ENCODE measurements at regions not wholly inside any gene's neighbourhood (a gene's known extent, or its start where the extent isn't known, plus 50 kb on each side); places are given as distances from the start of the nearest gene placed in this dataset.
A peak's percentile ranks its signal among the peaks of the same experiment; 100 is the strongest.
"Not testable (repeated sequence)": the region's sequence is repeated elsewhere in the genome, so short reads cannot be mapped to it uniquely, and the experiment has no call there.

DNA sequence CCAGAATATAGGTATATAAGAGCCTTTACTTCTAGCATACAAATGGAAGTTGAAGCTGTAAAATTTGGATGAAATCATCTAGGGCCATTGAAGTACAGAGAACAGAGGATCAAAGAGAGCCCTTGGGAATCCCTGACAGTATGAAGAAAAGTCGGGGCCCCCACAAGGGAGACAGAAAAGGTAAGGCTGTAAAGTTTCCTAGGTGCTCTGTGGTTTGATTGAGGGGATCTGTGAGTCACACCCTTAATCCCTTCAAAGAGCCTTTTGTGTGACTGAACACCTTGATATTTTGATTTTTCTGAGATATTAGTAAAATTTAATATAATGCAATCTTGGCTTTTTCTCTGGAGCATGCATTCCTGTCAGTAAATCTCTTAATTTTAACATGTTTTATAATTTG is 961.7 kb upstream of the TMEFF2 start:
- Histone ChIP-seq H3K27ac (ENCODE audit: poor library complexity, severe bottlenecking) (no peak overlapping the region), H3K27me3 (ENCODE audit: insufficient read depth, poor library complexity, severe bottlenecking) (no peaks in the 10 kb centered on the region), H3K36me3 (ENCODE audit: low read depth) (no peaks in the 10 kb centered on the region), H3K4me3 (ENCODE audit: severe bottlenecking) (no peak overlapping the region), H3K4me1 (ENCODE audit: insufficient read depth, poor library complexity, severe bottlenecking) (peaks cover 8% of the 10 kb centered on the region), H3K9me3 (ENCODE audit: severe bottlenecking) (no peaks in the 10 kb centered on the region)
- ATAC-seq (ENCODE audit: low read depth) (no peak), DNase-seq (ENCODE audit: low spot score) (no peak)
- TF ChIP-seq, protein P1, sequence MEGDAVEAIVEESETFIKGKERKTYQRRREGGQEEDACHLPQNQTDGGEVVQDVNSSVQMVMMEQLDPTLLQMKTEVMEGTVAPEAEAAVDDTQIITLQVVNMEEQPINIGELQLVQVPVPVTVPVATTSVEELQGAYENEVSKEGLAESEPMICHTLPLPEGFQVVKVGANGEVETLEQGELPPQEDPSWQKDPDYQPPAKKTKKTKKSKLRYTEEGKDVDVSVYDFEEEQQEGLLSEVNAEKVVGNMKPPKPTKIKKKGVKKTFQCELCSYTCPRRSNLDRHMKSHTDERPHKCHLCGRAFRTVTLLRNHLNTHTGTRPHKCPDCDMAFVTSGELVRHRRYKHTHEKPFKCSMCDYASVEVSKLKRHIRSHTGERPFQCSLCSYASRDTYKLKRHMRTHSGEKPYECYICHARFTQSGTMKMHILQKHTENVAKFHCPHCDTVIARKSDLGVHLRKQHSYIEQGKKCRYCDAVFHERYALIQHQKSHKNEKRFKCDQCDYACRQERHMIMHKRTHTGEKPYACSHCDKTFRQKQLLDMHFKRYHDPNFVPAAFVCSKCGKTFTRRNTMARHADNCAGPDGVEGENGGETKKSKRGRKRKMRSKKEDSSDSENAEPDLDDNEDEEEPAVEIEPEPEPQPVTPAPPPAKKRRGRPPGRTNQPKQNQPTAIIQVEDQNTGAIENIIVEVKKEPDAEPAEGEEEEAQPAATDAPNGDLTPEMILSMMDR (IDR thresholded peaks at IDR 0.05; ENCODE audit: poor library complexity, severe bottlenecking), result no peak

DNA sequence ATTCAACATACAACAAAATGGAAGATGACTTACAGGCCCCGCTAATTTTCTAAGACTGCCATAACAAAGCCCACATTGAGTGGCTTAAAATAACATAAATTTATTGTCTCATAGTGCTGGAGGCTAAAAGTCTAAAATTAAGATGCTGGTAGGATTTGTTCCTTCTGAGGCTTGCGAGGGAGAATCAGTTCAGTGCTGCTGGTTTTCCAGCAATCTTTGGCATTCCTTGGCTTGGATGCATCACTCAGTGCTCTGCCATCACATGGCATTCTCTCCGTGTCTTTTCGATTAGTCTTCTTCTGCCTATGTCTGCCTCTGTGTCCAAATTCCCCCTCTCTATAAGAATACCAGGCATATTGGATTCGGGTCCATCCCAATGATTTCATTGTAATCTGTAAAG is 959.3 kb upstream of the TMEFF2 start:
- Histone ChIP-seq H3K4me1 (ENCODE audit: insufficient read depth, poor library complexity, severe bottlenecking) (peaks cover 8% of the 10 kb centered on the region), H3K27ac (ENCODE audit: poor library complexity, severe bottlenecking) (no peak overlapping the region), H3K4me3 (ENCODE audit: severe bottlenecking) (no peak overlapping the region), H3K27me3 (ENCODE audit: insufficient read depth, poor library complexity, severe bottlenecking) (no peaks in the 10 kb centered on the region), H3K36me3 (ENCODE audit: low read depth) (no peaks in the 10 kb centered on the region), H3K9me3 (ENCODE audit: severe bottlenecking) (no peaks in the 10 kb centered on the region)
- no peak for ATAC-seq (ENCODE audit: low read depth)
- DNase-seq (ENCODE audit: low spot score), result no peak
- TF ChIP-seq, protein P1 (IDR thresholded peaks at IDR 0.05; ENCODE audit: poor library complexity, severe bottlenecking), result no peak

DNA sequence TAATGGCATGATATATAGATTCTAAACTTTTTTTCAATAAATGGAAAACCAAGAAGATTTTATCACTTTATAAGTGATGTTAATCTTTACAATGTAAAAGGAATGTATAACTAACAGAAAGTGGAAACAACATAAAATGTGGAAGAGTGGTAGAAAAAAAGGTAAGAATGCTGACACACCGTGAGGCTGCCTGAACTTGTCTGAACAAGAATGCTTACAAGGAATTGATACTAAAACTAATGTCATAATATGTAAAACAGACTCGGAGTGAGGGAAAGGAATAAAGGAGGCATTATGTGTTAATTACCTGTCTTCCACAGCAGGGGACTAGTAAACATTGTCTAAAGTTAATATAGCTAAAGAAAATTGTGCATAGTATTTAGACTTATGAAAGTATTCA is 958.8 kb upstream of the TMEFF2 start:
- DNase-seq (ENCODE audit: low spot score), result no peak
- Histone ChIP-seq H3K9me3 (ENCODE audit: severe bottlenecking) (no peaks in the 10 kb centered on the region), H3K4me1 (ENCODE audit: insufficient read depth, poor library complexity, severe bottlenecking) (peaks cover 8% of the 10 kb centered on the region), H3K27me3 (ENCODE audit: insufficient read depth, poor library complexity, severe bottlenecking) (no peaks in the 10 kb centered on the region), H3K4me3 (ENCODE audit: severe bottlenecking) (no peak overlapping the region), H3K36me3 (ENCODE audit: low read depth) (no peaks in the 10 kb centered on the region), H3K27ac (ENCODE audit: poor library complexity, severe bottlenecking) (no peak overlapping the region)
- ATAC-seq (ENCODE audit: low read depth), result peak; percentile 49; the same call in 1 of the 3 replicates
- TF ChIP-seq, protein P1 (IDR thresholded peaks at IDR 0.05; ENCODE audit: poor library complexity, severe bottlenecking), result no peak

DNA sequence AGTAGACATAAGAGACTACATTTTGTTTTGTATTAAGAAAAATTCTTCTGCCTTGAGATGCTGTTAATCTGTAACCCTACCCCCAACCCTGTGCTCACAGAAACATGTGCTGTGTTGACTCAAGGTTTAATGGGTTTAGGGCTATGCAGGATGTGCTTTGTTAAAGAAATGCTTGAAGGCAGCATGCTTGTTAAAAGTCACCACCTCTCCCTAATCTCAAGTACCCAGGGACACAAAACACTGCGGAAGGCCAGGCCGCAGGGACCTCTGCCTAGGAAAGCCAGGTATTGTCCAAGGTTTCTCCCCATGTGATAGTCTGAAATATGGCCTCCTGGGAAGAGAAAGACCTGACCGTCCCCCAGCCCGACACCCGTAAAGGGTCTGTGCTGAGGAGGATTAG is 947.7 kb upstream of the TMEFF2 start:
- H3K27ac ChIP-seq (ENCODE audit: poor library complexity, severe bottlenecking); DNase-seq (ENCODE audit: low spot score); H3K27me3 ChIP-seq (ENCODE audit: insufficient read depth, poor library complexity, severe bottlenecking); H3K9me3 ChIP-seq (ENCODE audit: severe bottlenecking); H3K4me3 ChIP-seq (ENCODE audit: severe bottlenecking); H3K4me1 ChIP-seq (ENCODE audit: insufficient read depth, poor library complexity, severe bottlenecking); H3K36me3 ChIP-seq (ENCODE audit: low read depth); ATAC-seq (ENCODE audit: low read depth): not testable (repeated sequence)

DNA sequence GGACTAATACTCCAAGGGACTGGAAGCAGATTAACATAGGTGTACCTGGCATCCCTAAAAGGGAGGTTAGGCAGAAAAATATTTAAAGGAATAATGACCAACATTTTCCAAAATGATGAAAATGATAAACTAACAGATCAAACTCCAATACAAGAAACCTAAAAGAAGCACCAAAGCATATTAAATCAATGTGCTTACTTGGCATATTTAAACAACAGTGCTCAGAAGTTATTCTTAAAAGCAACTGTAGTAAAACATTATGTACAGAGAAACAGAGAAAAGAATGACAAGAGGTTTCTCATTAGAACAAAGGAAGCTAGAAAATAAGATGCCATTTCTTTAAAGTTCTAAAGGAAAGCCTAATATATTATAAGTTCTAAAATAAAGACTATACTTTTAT is 947.3 kb upstream of the TMEFF2 start:
- TF ChIP-seq, protein P1 (IDR thresholded peaks at IDR 0.05; ENCODE audit: poor library complexity, severe bottlenecking), result no peak
- no peaks in the 10 kb centered on the region for H3K36me3 ChIP-seq (ENCODE audit: low read depth)
- H3K9me3 ChIP-seq (ENCODE audit: severe bottlenecking), result no peaks in the 10 kb centered on the region
- H3K27ac ChIP-seq (ENCODE audit: poor library complexity, severe bottlenecking), result no peak overlapping the region
- ATAC-seq (ENCODE audit: low read depth) (no peak), DNase-seq (ENCODE audit: low spot score) (no peak)
- H3K4me1 ChIP-seq (ENCODE audit: insufficient read depth, poor library complexity, severe bottlenecking), result no peaks in the 10 kb centered on the region
- H3K27me3 ChIP-seq (ENCODE audit: insufficient read depth, poor library complexity, severe bottlenecking), result no peaks in the 10 kb centered on the region
- H3K4me3 ChIP-seq (ENCODE audit: severe bottlenecking), result no peak overlapping the region

DNA sequence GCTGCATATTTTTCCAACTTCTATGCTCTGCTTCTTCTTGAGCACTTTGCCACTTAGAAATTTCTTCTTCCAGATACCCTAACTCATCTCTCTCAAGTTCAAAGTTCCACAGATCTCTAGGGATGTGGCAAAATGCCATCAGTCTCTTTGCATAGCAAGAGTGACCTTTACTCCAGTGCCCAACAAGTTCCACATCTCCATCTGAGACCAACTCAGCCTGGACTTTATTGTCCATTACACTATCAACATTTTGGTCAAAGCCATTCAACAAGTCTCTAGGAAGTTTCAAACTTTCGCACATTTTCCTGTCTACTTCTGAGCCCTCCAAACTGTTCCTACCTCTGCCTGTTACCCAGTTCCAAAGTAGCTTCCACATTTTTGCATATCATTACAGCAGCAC is 946.2 kb upstream of the TMEFF2 start:
- not testable (repeated sequence) for H3K36me3 ChIP-seq (ENCODE audit: low read depth); H3K4me1 ChIP-seq (ENCODE audit: insufficient read depth, poor library complexity, severe bottlenecking)

More for the DNA sequence above, 946.2 kb upstream of the TMEFF2 start:
- H3K27me3 ChIP-seq (ENCODE audit: insufficient read depth, poor library complexity, severe bottlenecking); H3K4me3 ChIP-seq (ENCODE audit: severe bottlenecking); ATAC-seq (ENCODE audit: low read depth); DNase-seq (ENCODE audit: low spot score); H3K27ac ChIP-seq (ENCODE audit: poor library complexity, severe bottlenecking); H3K9me3 ChIP-seq (ENCODE audit: severe bottlenecking): not testable (repeated sequence)
